Transverse colon (tissue), 4 donors: ENCODE measurements at regions not wholly inside any gene's neighbourhood (a gene's known extent, or its start where the extent isn't known, plus 50 kb on each side); places are given as distances from the start of the nearest gene placed in this dataset.

Source experiments
- POLR2A ChIP-seq: fragments of 450-650 bp; IDR thresholded peaks from one replicate; pipeline ENCODE4 v1.6.1; 2016; ENCODE audit warnings: antibody characterized with exemption, mild to moderate bottlenecking, moderate library complexity
- POLR2AphosphoS5 ChIP-seq, 3 donors: sonication (generic); formaldehyde crosslinking; IDR thresholded peaks; one replicate each; pipeline ENCODE4 v1.6.1; 2016; ENCODE audit warnings: antibody characterized with exemption in 3 of 3
- TF ChIP-seq, protein P1 (sequence below), 5 experiments: fragments of 200-600 bp in 3 of 5; fragments of 450-650 bp in 2 of 5; sonication (generic) in 3 of 5; IDR thresholded peaks; 1 replicate in 2 of 5; 2 replicates in 3 of 5; pipeline ENCODE4 v1.5.1; 2016 to 2017; ENCODE audit warnings: antibody characterized with exemption in 5 of 5, inconsistent platforms in 3 of 5, mild to moderate bottlenecking in 2 of 5, moderate library complexity in 1 of 5

DNA sequence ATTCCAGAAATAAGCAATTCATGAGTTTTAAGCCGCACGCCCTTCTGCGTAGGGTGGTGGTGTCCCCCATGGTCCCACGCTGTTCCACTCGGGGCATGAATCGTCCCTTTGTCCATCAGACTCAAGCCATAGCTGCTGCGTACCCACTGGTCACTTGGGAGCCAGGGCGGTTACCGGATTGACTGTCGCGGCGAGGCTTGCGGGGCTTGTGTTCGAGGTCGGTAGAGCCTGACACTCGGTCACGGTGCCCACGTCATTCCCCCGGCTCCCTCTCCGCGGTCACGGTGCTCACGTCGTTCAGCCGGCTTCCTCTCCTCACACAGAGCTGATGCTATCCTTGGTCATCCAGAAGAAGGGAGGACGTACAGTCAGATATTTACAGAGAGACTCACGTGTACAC is 1227.0 kb downstream of the BRD1 start:
- TF ChIP-seq, protein P1, sequence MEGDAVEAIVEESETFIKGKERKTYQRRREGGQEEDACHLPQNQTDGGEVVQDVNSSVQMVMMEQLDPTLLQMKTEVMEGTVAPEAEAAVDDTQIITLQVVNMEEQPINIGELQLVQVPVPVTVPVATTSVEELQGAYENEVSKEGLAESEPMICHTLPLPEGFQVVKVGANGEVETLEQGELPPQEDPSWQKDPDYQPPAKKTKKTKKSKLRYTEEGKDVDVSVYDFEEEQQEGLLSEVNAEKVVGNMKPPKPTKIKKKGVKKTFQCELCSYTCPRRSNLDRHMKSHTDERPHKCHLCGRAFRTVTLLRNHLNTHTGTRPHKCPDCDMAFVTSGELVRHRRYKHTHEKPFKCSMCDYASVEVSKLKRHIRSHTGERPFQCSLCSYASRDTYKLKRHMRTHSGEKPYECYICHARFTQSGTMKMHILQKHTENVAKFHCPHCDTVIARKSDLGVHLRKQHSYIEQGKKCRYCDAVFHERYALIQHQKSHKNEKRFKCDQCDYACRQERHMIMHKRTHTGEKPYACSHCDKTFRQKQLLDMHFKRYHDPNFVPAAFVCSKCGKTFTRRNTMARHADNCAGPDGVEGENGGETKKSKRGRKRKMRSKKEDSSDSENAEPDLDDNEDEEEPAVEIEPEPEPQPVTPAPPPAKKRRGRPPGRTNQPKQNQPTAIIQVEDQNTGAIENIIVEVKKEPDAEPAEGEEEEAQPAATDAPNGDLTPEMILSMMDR (IDR thresholded peaks at IDR 0.05), result no peak
- no peak for TF ChIP-seq POLR2A
- TF ChIP-seq POLR2AphosphoS5 (IDR thresholded peaks at IDR 0.05), result no peak
